ENCODE measurements at regions not wholly inside any gene's neighbourhood (a gene's known extent, or its start where the extent isn't known, plus 50 kb on each side); places are given as distances from the start of the nearest gene placed in this dataset.
"Not testable (repeated sequence)": the region's sequence is repeated elsewhere in the genome, so short reads cannot be mapped to it uniquely, and the experiment has no call there.

- no peak overlapping the region for H3K27ac ChIP-seq (ENCODE audit: low read depth, low read length)
- H3K4me1 ChIP-seq (ENCODE audit: insufficient read depth, low read length): no peaks in the 10 kb centered on the region; the same call in 1 of the 2 replicates
- 92% methylated on average over 2 of the region's 2 CpGs for WGBS
Observed at GRCh38 chr12:4191642-4192041, 81.9 kb upstream of the CCND2 start.

GRCh38 chr12:4191149-4191548, 82.4 kb upstream of the CCND2 start:
- Histone ChIP-seq H3K27ac (ENCODE audit: low read depth, low read length) (no peak overlapping the region), H3K9ac (ENCODE audit: low read depth, low read length) (no peak overlapping the region), H3K4me1 (ENCODE audit: insufficient read depth, low read length) (no peaks in the 10 kb centered on the region; the same call in 1 of the 2 replicates), H3K27me3 (ENCODE audit: insufficient read depth, low read length) (no peaks in the 10 kb centered on the region), H3K4me3 (ENCODE audit: low read length) (no peak overlapping the region), H3K9me3 (ENCODE audit: insufficient read depth, low read depth, low read length) (no peaks in the 10 kb centered on the region), H3K36me3 (ENCODE audit: insufficient read depth, low read length) (no peaks in the 10 kb centered on the region)
- WGBS: 90% methylated on average over 3 of the region's 3 CpGs

More at GRCh38 chr12:4191642-4192041, 81.9 kb upstream of the CCND2 start:
- no peaks in the 10 kb centered on the region for H3K9me3 ChIP-seq (ENCODE audit: insufficient read depth, low read depth, low read length)
- H3K9ac ChIP-seq (ENCODE audit: low read depth, low read length): no peak overlapping the region
- H3K27me3 ChIP-seq (ENCODE audit: insufficient read depth, low read length): no peaks in the 10 kb centered on the region
- no peak overlapping the region for H3K4me3 ChIP-seq (ENCODE audit: low read length)
- H3K36me3 ChIP-seq (ENCODE audit: insufficient read depth, low read length): no peaks in the 10 kb centered on the region

- no peaks in the 10 kb centered on the region for H3K27me3 ChIP-seq (ENCODE audit: insufficient read depth, low read length)
- H3K9ac ChIP-seq (ENCODE audit: low read depth, low read length): no peak overlapping the region
- no peaks in the 10 kb centered on the region for H3K36me3 ChIP-seq (ENCODE audit: insufficient read depth, low read length)
- no peak overlapping the region for H3K4me3 ChIP-seq (ENCODE audit: low read length)
- no peak overlapping the region for H3K27ac ChIP-seq (ENCODE audit: low read depth, low read length)
- no peaks in the 10 kb centered on the region; the same call in 1 of the 2 replicates for H3K4me1 ChIP-seq (ENCODE audit: insufficient read depth, low read length)
- 83% methylated on average over 5 of the region's 5 CpGs for WGBS
- no peaks in the 10 kb centered on the region for H3K9me3 ChIP-seq (ENCODE audit: insufficient read depth, low read depth, low read length)
Observed at GRCh38 chr12:4190366-4191063, 83.0 kb upstream of the CCND2 start.

- Histone ChIP-seq H3K4me1 (ENCODE audit: insufficient read depth, low read length) (no peaks in the 10 kb centered on the region; the same call in 1 of the 2 replicates), H3K9me3 (ENCODE audit: insufficient read depth, low read depth, low read length) (no peaks in the 10 kb centered on the region), H3K27ac (ENCODE audit: low read depth, low read length) (no peak overlapping the region), H3K27me3 (ENCODE audit: insufficient read depth, low read length) (no peaks in the 10 kb centered on the region), H3K4me3 (ENCODE audit: low read length) (no peak overlapping the region), H3K36me3 (ENCODE audit: insufficient read depth, low read length) (no peaks in the 10 kb centered on the region), H3K9ac (ENCODE audit: low read depth, low read length) (no peak overlapping the region)
- 93% methylated on average over 12 of the region's 12 CpGs for WGBS
Observed at GRCh38 chr12:4189721-4190120, 83.8 kb upstream of the CCND2 start.

- H3K4me3 ChIP-seq (ENCODE audit: low read length): no peak overlapping the region
- H3K36me3 ChIP-seq (ENCODE audit: insufficient read depth, low read length): no peaks in the 10 kb centered on the region
- no peaks in the 10 kb centered on the region for H3K9me3 ChIP-seq (ENCODE audit: insufficient read depth, low read depth, low read length)
- 95% methylated on average over 2 of the region's 4 CpGs for WGBS
- no peaks in the 10 kb centered on the region for H3K4me1 ChIP-seq (ENCODE audit: insufficient read depth, low read length)
- no peak overlapping the region for H3K27ac ChIP-seq (ENCODE audit: low read depth, low read length)
- no peak overlapping the region for H3K9ac ChIP-seq (ENCODE audit: low read depth, low read length)
- no peaks in the 10 kb centered on the region for H3K27me3 ChIP-seq (ENCODE audit: insufficient read depth, low read length)
Observed at GRCh38 chr12:4187916-4188315, 85.6 kb upstream of the CCND2 start.

GRCh38 chr12:4187315-4187714, 86.2 kb upstream of the CCND2 start:
- not testable (repeated sequence) for H3K9me3 ChIP-seq (ENCODE audit: insufficient read depth, low read depth, low read length); H3K27me3 ChIP-seq (ENCODE audit: insufficient read depth, low read length); H3K4me3 ChIP-seq (ENCODE audit: low read length); H3K36me3 ChIP-seq (ENCODE audit: insufficient read depth, low read length); H3K27ac ChIP-seq (ENCODE audit: low read depth, low read length); H3K4me1 ChIP-seq (ENCODE audit: insufficient read depth, low read length); H3K9ac ChIP-seq (ENCODE audit: low read depth, low read length)
- 88% methylated on average over 2 of the region's 3 CpGs for WGBS

- Histone ChIP-seq H3K4me1 (ENCODE audit: insufficient read depth, low read length) (no peaks in the 10 kb centered on the region), H3K27ac (ENCODE audit: low read depth, low read length) (no peak overlapping the region), H3K27me3 (ENCODE audit: insufficient read depth, low read length) (no peaks in the 10 kb centered on the region), H3K4me3 (ENCODE audit: low read length) (no peak overlapping the region), H3K9me3 (ENCODE audit: insufficient read depth, low read depth, low read length) (no peaks in the 10 kb centered on the region), H3K9ac (ENCODE audit: low read depth, low read length) (no peak overlapping the region), H3K36me3 (ENCODE audit: insufficient read depth, low read length) (no peaks in the 10 kb centered on the region)
- WGBS: 95% methylated on average over 4 of the region's 4 CpGs
Observed at GRCh38 chr12:4178424-4179170, 95.0 kb upstream of the CCND2 start.

GRCh38 chr12:4177262-4177661, 96.3 kb upstream of the CCND2 start:
- Histone ChIP-seq H3K4me3 (ENCODE audit: low read length) (no peak overlapping the region), H3K36me3 (ENCODE audit: insufficient read depth, low read length) (no peaks in the 10 kb centered on the region), H3K4me1 (ENCODE audit: insufficient read depth, low read length) (no peaks in the 10 kb centered on the region), H3K9me3 (ENCODE audit: insufficient read depth, low read depth, low read length) (no peaks in the 10 kb centered on the region), H3K9ac (ENCODE audit: low read depth, low read length) (no peak overlapping the region), H3K27ac (ENCODE audit: low read depth, low read length) (no peak overlapping the region), H3K27me3 (ENCODE audit: insufficient read depth, low read length) (no peaks in the 10 kb centered on the region)
- 93% methylated on average over 1 of the region's 2 CpGs for WGBS

- H3K4me3 ChIP-seq (ENCODE audit: low read length): no peak overlapping the region
- H3K9ac ChIP-seq (ENCODE audit: low read depth, low read length): no peak overlapping the region
- H3K36me3 ChIP-seq (ENCODE audit: insufficient read depth, low read length): no peaks in the 10 kb centered on the region
- no peaks in the 10 kb centered on the region for H3K9me3 ChIP-seq (ENCODE audit: insufficient read depth, low read depth, low read length)
- no peak overlapping the region for H3K27ac ChIP-seq (ENCODE audit: low read depth, low read length)
- H3K27me3 ChIP-seq (ENCODE audit: insufficient read depth, low read length): no peaks in the 10 kb centered on the region
- no peaks in the 10 kb centered on the region for H3K4me1 ChIP-seq (ENCODE audit: insufficient read depth, low read length)
Observed at GRCh38 chr12:4176168-4176567, 97.4 kb upstream of the CCND2 start.

- no peaks in the 10 kb centered on the region for H3K4me1 ChIP-seq (ENCODE audit: insufficient read depth, low read length)
- no peaks in the 10 kb centered on the region for H3K36me3 ChIP-seq (ENCODE audit: insufficient read depth, low read length)
- no peaks in the 10 kb centered on the region for H3K27me3 ChIP-seq (ENCODE audit: insufficient read depth, low read length)
- no peak overlapping the region for H3K9ac ChIP-seq (ENCODE audit: low read depth, low read length)
- H3K4me3 ChIP-seq (ENCODE audit: low read length): no peak overlapping the region
- H3K27ac ChIP-seq (ENCODE audit: low read depth, low read length): no peak overlapping the region
- H3K9me3 ChIP-seq (ENCODE audit: insufficient read depth, low read depth, low read length): no peaks in the 10 kb centered on the region
- WGBS: 78% methylated on average over 3 of the region's 3 CpGs
Observed at GRCh38 chr12:4174417-4174816, 99.1 kb upstream of the CCND2 start.

GRCh38 chr12:4172999-4173398, 100.6 kb upstream of the CCND2 start:
- H3K36me3 ChIP-seq (ENCODE audit: insufficient read depth, low read length): no peaks in the 10 kb centered on the region
- H3K27ac ChIP-seq (ENCODE audit: low read depth, low read length): no peak overlapping the region
- no peaks in the 10 kb centered on the region for H3K9me3 ChIP-seq (ENCODE audit: insufficient read depth, low read depth, low read length)
- 88% methylated on average over 4 of the region's 4 CpGs for WGBS
- H3K4me3 ChIP-seq (ENCODE audit: low read length): no peak overlapping the region
- H3K9ac ChIP-seq (ENCODE audit: low read depth, low read length): no peak overlapping the region
- H3K27me3 ChIP-seq (ENCODE audit: insufficient read depth, low read length): no peaks in the 10 kb centered on the region
- H3K4me1 ChIP-seq (ENCODE audit: insufficient read depth, low read length): peaks cover 8% of the 10 kb centered on the region
